22Rv1 (cell line): ENCODE measurements at regions not wholly inside any gene's neighbourhood (a gene's known extent, or its start where the extent isn't known, plus 50 kb on each side); places are given as distances from the start of the nearest gene placed in this dataset.
"Not testable (repeated sequence)": the region's sequence is repeated elsewhere in the genome, so short reads cannot be mapped to it uniquely, and the experiment has no call there.

Source experiments
- H3K27ac ChIP-seq: fragments of 450-650 bp; 2 replicates; pipeline ENCODE4 v1.5.1; 2017
- ZFX ChIP-seq: fragments of 450-650 bp; IDR thresholded peaks from 2 replicates; pipeline ENCODE4 v1.6.1; 2017; ENCODE audit warnings: antibody characterized with exemption, borderline replicate concordance
- TF ChIP-seq, protein P1 (sequence below): fragments of 450-650 bp; IDR thresholded peaks from 2 replicates; pipeline ENCODE4 v1.5.1; 2017; ENCODE audit warnings: mild to moderate bottlenecking

GRCh38 chr15:66963084-66963483 lies 102.3 kb upstream of the SMAD3 start:
- H3K27ac ChIP-seq = no peak overlapping the region
- TF ChIP-seq ZFX = no peak

- H3K27ac ChIP-seq = no peak overlapping the region
- no peak for TF ChIP-seq ZFX
- TF ChIP-seq, protein P1, sequence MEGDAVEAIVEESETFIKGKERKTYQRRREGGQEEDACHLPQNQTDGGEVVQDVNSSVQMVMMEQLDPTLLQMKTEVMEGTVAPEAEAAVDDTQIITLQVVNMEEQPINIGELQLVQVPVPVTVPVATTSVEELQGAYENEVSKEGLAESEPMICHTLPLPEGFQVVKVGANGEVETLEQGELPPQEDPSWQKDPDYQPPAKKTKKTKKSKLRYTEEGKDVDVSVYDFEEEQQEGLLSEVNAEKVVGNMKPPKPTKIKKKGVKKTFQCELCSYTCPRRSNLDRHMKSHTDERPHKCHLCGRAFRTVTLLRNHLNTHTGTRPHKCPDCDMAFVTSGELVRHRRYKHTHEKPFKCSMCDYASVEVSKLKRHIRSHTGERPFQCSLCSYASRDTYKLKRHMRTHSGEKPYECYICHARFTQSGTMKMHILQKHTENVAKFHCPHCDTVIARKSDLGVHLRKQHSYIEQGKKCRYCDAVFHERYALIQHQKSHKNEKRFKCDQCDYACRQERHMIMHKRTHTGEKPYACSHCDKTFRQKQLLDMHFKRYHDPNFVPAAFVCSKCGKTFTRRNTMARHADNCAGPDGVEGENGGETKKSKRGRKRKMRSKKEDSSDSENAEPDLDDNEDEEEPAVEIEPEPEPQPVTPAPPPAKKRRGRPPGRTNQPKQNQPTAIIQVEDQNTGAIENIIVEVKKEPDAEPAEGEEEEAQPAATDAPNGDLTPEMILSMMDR = no peak
Measured at GRCh38 chr15:66963710-66964109, 101.7 kb upstream of the SMAD3 start.

GRCh38 chr15:66964111-66964738 lies 101.2 kb upstream of the SMAD3 start:
- TF ChIP-seq ZFX = no peak
- TF ChIP-seq, protein P1 = no peak
- H3K27ac ChIP-seq = no peak overlapping the region

GRCh38 chr15:66964791-66965190 lies 100.6 kb upstream of the SMAD3 start:
- no peak overlapping the region for H3K27ac ChIP-seq
- no peak for TF ChIP-seq ZFX
- TF ChIP-seq, protein P1 = no peak

- no peak overlapping the region for H3K27ac ChIP-seq
- TF ChIP-seq ZFX = no peak
Measured at GRCh38 chr15:66965201-66965900, 100.1 kb upstream of the SMAD3 start.

GRCh38 chr15:66966256-66966655 lies 99.1 kb upstream of the SMAD3 start:
- H3K27ac ChIP-seq = no peak overlapping the region
- TF ChIP-seq, protein P1 = no peak
- TF ChIP-seq ZFX = no peak

DNA sequence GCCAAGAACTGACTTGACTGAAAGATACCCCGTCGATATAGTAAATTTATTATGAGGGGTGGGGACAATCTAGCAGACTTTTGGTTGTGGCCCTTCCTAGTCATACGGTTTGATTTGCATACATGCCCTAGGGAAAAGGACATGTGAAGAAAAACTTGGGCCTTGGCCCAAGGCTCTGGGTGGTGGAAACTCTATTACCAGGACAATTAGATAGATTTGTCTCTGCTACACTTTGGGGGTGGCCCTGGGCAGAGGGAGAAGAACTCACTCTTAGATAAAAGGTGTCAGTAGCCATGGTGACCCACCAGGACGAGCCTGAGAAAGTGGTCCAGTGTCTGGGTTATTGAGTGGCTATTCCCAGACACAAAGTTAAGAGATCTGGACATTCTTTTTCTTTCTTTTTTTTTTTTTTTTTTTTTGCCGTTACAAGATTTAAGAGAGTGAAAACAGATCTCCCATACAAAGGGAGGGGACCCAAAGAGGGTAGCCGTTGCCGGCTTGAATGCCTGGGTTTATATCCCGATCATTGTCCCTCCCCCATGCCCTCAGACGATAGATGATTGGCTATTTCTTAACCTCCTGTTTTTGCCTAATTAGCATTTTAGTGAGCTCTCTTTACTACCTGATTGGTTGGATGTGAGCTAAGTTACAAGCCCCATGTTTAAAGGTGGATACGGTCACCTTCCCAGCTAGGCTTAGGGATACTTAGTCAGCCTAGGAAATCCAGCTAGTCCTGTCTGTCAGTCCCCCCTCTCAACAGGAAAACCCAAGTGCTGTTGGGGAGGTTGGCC lies 96.4 kb upstream of the SMAD3 start:
- no peak overlapping the region for H3K27ac ChIP-seq
- TF ChIP-seq ZFX = no peak

- H3K27ac ChIP-seq = not testable (repeated sequence)
Measured at GRCh38 chr15:66974131-66974530, 91.3 kb upstream of the SMAD3 start.

DNA sequence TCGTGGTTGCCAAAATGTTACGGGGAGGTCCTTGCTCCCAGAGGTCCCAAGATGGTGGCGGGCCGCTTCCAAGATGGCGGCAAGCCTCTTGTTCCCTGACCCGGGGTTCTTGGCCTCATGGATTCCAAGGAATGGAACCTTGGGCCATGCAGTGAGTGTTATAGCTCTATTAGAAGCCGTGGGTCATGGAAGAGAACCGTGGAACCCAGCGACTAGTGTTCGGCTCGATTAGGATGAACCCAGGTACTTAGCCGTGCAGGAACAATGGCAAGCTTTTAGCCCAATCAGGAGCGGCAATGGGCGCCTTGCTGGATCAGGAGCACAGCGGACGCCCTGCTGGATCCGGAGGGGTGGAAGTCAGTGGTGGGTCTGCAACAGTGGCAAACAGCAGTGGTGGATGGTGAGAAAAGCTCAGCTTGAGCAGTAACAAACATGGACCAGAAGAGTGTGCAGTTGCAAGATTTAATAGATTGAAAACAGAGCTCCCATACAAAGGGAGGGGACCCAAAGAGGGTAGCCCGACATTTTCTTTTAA lies 89.2 kb upstream of the SMAD3 start:
- not testable (repeated sequence) for H3K27ac ChIP-seq

GRCh38 chr15:66980326-66980725 lies 85.1 kb upstream of the SMAD3 start:
- H3K27ac ChIP-seq = not testable (repeated sequence)
